HG03457 (cell line): ENCODE measurements at regions not wholly inside any gene's neighbourhood (a gene's known extent, or its start where the extent isn't known, plus 50 kb on each side); places are given as distances from the start of the nearest gene placed in this dataset.
A peak's percentile ranks its signal among the peaks of the same experiment; 100 is the strongest.

Source experiments
- ATAC-seq: cut with Tn5 transposase; IDR thresholded peaks from one replicate; pipeline ENCODE4 v1.9.1; 2021; ENCODE audit warnings: moderate number of reproducible peaks; ENCODE audit not compliant: unreplicated experiment

- no peak for ATAC-seq
These were observed 53.6 kb upstream of the DYNC1I1 start for GRCh38 chr7:95718577-95719410.

GRCh38 chr7:95716357-95717122 lies 55.8 kb upstream of the DYNC1I1 start:
- no peak for ATAC-seq

GRCh38 chr7:95715274-95715673 lies 57.1 kb upstream of the DYNC1I1 start:
- ATAC-seq = peak; percentile 99

- no peak for ATAC-seq
These were observed 61.6 kb upstream of the DYNC1I1 start for GRCh38 chr7:95710711-95711110.

GRCh38 chr7:95700917-95701316 lies 71.4 kb upstream of the DYNC1I1 start:
- no peak for ATAC-seq

GRCh38 chr7:95694334-95694733 lies 78.0 kb upstream of the DYNC1I1 start:
- no peak for ATAC-seq

GRCh38 chr7:95693551-95694333 lies 78.6 kb upstream of the DYNC1I1 start:
- no peak for ATAC-seq

- no peak for ATAC-seq
These were observed 80.9 kb upstream of the DYNC1I1 start for GRCh38 chr7:95691464-95691863.

- ATAC-seq = peak; percentile 64
These were observed 81.9 kb upstream of the DYNC1I1 start for GRCh38 chr7:95690367-95690947.

- ATAC-seq = no peak
These were observed 83.3 kb upstream of the DYNC1I1 start for GRCh38 chr7:95688931-95689495.

GRCh38 chr7:95687759-95688343 lies 84.5 kb upstream of the DYNC1I1 start:
- ATAC-seq = no peak

GRCh38 chr7:95686109-95686508 lies 86.2 kb upstream of the DYNC1I1 start:
- no peak for ATAC-seq

- no peak for ATAC-seq
These were observed 87.8 kb upstream of the DYNC1I1 start for GRCh38 chr7:95684505-95684904.

GRCh38 chr7:95684037-95684436 lies 87.7 kb upstream of the PDK4 start:
- ATAC-seq = no peak

GRCh38 chr7:95682913-95683312 lies 86.6 kb upstream of the PDK4 start:
- no peak for ATAC-seq

GRCh38 chr7:95676691-95677090 lies 80.4 kb upstream of the PDK4 start:
- ATAC-seq = no peak

GRCh38 chr7:95675632-95676031 lies 79.3 kb upstream of the PDK4 start:
- no peak for ATAC-seq

- no peak for ATAC-seq
These were observed 78.7 kb upstream of the PDK4 start for GRCh38 chr7:95675016-95675415.

GRCh38 chr7:95674101-95674500 lies 77.8 kb upstream of the PDK4 start:
- no peak for ATAC-seq

GRCh38 chr7:95672434-95672833 lies 76.1 kb upstream of the PDK4 start:
- ATAC-seq = no peak
